A172 (cell line): ENCODE measurements at regions not wholly inside any gene's neighbourhood (a gene's known extent, or its start where the extent isn't known, plus 50 kb on each side); places are given as distances from the start of the nearest gene placed in this dataset.
A peak's percentile ranks its signal among the peaks of the same experiment; 100 is the strongest.

Source experiments
- DNase-seq: peaks from one replicate; pipeline ENCODE4 v3.0.0-alpha.2; 2015; ENCODE audit warnings: low spot score

- DNase-seq: no peak
Observed at GRCh38 chr11:91956711-91957110, 267.9 kb upstream of the FAT3 start.

DNA sequence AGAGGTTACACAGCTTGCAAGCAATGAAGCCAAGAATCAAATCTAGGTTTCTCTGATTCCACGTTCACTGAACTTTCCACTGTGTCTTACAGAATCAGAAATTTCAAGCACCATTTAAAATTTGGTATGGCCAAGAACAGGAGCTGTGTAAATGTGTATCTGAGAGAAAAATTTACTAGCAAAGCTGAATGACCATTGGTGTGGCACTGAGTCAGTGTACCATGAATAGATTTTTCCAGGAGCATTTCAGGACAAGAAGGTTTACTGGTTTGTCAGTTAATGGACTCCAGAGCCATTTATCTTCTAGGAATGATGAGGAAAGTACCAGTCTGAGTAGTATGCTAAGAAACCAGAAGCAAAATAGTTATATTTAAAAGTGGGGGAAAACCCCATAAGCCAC, 269.4 kb upstream of the FAT3 start:
- no peak for DNase-seq

- no peak for DNase-seq
Observed at GRCh38 chr11:91952056-91952455, 272.6 kb upstream of the FAT3 start.

DNA sequence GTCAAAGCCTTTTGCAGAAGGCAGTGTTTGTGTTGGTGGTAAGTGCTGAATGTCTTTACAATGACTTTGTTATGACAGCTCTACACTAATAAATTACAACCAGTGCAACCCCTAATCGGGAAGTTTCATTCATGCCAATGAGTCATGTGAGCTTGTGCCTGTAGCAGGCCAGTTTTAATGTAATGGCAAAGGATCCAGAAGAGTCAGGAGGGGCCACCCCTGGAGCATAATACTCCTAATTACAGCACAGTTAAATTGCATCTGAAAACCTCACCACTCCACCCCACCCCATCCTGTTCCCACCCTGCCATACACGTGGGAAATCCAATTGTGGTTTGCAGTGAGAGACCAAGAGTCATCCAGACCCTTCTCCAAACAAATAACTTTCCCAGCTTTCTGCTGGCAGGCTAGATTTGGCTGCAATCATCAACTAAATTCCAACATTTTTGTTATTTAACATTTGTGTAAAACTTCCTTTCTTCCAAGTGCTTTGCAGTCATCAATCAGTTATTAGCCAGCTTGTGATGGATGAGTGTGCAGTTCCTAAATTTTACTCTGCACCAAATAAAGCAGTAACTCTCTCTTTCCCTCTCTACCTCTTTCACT, 277.3 kb upstream of the FAT3 start:
- peak; percentile 92 for DNase-seq

- peak; percentile 36 for DNase-seq
Observed at GRCh38 chr11:91946397-91946951, 278.1 kb upstream of the FAT3 start.

DNA sequence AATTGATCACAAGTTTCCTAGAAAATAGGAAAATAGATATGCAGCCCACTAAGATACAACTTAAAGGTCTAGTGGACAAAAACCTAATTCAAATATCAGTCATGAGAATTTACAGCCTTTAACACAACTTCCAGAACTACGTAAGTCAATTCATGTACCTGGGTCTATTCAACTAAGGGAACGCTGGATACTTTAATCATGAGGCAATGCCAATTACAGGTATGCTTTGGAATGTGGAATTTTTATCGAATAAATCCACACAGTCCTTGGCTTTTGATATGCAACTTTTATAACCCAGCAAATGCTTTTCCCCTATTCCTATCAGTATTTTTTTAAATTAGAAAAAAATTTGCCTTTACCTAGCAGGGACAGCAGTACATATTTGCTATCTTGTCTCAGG, 289.5 kb upstream of the FAT3 start:
- no peak for DNase-seq

DNA sequence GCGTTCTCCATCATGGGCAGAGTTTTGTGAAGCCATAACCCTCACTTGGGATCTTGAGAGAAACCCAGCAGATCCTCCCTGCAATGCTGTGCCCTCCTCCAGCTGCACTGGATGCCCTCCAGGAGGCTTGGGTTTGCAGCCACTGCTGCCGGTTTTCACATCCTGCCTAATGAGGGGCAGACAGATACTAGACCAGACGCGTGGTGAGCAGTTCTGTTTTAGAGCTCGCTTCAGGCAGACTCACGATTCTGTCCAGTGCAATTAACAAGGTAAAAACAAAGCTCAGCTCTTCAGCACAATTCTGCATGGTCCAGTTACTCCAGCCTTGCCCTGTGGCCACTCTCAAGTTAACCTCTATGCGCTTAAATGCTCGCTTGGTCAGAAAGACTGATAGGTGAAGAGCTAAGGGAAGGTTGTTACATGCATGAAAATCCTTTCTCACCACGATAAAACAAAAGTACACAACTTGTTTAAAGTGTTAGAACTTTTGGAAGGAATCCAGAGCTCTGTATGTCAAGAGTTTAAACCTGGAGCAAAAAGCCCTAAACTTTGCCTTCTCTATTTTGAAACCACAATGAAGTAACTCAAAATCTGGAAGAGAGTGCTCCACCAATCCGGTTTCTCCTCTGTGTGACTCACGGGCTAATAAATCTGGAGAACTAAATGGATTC, 292.3 kb upstream of the FAT3 start:
- peak; percentile 64 for DNase-seq

DNA sequence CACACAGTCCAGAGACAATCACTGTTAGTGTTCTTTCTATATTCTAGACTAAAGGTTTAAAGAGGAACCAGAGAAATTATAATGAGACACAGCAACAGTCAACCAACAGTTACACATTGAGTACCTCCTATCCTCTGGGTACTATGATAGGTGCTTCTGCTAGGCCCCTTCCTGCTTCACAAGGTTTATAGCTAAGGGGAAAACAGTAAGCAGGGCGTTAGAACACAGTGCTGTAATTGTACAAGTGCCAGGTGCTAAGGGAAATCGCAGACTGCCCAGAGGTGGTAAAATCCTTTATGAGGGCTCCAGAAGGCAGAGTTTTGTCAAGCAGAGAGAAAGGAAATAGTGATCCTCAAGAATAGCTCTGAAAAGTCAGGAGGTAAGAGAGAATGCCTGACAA, 297.2 kb upstream of the FAT3 start:
- DNase-seq: no peak

DNA sequence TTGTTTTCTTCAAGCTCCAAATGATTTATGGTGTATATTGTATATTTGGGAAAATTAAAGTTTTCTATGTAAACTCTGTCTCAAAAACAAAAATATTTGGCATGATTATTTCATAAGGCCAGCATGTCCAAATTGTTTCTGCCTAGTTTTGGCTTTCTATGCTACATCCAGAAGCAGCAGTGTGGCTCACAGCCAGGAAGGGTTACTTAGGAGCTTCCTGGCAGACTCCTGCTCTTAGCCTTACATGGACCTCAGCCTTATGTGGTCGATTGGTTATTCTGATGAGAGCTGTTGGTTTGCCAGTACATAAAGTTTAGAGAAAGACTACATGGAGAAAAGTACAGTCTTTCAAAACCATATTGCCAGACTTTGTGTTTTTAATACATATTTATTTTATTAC, 297.7 kb upstream of the FAT3 start:
- no peak for DNase-seq

DNA sequence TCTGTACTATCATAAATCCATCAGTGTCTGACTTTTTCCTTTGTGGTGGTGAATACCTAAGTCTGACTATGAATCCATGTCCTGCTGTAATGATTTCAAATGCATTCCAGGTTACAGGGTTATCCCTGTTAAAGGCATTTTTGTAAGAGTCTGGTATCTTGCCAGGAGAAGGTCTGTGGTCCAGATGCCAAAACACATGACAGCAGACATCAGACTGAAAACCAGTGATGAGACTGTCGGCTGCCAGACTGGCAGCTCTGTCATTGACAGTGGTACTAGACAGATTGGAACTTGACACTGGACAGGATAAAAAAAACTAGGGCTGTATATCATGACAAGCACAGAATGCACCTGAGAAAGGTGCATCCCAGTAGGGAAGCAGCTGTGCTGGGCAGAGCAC, 301.8 kb upstream of the FAT3 start:
- no peak for DNase-seq

GRCh38 chr11:91921974-91922373, 302.6 kb upstream of the FAT3 start:
- DNase-seq: peak; percentile 54

GRCh38 chr11:91913407-91913806, 311.2 kb upstream of the FAT3 start:
- no peak for DNase-seq

DNA sequence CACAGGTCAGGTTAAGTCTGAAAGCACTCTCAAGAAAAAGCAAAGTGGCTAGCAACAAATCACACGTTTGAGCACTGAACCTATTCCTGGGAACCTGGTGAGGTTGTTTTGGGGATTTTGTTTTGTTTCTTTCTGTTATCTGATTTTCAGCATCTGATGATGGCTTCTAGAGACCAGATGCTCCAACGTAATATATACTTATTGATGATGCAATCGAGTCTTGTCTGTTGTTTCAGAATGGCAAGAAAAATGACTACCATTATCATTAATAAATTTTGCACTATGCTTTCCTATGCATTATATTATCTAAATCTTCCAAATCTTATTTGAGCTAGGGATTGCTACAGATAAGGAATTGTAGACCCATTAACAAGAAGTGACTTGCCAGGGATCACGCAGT, 312.3 kb upstream of the FAT3 start:
- no peak for DNase-seq

DNA sequence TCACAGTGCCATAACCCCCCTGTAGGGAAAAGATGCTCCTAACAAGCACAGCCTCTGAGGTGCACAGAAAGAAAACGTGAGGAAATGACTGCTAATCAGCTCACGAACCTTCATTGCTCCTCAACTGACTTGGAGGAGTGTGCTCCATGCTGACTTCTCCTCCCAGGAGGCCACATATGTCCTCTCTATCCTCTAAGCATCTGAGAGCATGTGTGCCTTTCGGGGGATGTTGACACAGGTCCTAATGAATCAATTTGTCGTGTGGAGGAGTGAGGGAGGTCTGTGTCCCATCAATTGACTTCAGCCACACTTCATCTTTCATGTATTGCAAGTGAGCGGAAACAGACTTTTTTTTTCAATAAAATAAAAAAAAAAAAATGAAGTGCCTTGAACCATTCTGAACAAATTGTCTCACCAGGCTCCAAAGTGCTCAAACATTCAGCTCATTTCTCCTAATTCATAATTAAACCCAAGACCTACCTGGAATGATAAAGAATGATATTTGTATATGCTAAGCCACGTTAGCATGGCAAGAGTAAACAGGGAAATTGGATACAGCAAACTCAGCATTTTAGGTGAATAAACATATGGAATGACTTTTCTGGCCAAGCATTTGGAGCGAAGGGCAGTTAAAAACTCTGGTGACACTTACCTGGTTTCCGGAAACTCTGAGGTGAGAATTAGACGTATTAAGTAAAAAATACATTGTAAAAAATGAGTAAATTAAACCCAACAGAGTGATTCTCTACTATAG, 317.6 kb upstream of the FAT3 start:
- no peak for DNase-seq

- DNase-seq: no peak
Observed at GRCh38 chr11:91904792-91905785, 319.5 kb upstream of the FAT3 start.

GRCh38 chr11:91902312-91902711, 322.3 kb upstream of the FAT3 start:
- DNase-seq: no peak

- no peak for DNase-seq
Observed at GRCh38 chr11:91880660-91881059, 344.0 kb upstream of the FAT3 start.

GRCh38 chr11:91876746-91877145, 347.9 kb upstream of the FAT3 start:
- DNase-seq: no peak

DNA sequence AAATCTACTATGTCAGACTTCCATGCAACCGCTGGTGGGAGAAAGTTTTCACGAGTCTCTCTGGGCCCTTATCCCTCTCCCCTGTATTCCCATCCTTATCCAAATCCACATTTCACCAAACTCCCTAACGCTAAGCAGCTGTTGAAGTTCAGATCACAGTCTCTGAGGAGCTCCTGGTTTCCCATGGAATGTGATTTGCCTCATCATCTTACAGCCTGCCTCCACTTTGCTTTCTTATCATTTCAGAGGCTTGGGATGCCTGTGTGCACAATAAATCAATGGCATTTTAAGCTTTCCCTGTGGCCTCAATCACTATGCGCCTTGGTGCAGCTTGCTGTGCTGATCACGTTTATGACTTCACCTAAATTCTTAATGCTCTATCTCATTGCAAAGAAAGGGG, 352.4 kb upstream of the FAT3 start:
- peak; percentile 41 for DNase-seq

DNA sequence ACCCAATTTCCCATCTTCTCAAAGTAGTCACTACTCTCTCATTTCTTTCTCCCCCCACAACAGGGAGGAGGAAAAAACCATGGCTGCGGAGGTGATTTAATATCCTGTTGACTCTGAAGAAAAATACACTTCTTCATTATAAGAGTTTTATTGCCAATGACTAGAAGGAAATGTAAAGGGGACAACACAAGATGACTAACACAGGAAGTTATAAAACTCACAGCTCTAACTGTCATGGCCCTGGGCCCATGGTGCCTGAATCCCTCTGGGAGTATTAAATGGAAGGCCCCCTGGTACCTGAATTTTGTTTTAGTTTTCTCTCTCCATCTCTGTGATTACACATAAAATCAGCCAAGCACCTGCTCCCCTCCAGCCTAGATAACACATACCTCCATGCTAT, 352.8 kb upstream of the FAT3 start:
- peak; percentile 79 for DNase-seq

DNA sequence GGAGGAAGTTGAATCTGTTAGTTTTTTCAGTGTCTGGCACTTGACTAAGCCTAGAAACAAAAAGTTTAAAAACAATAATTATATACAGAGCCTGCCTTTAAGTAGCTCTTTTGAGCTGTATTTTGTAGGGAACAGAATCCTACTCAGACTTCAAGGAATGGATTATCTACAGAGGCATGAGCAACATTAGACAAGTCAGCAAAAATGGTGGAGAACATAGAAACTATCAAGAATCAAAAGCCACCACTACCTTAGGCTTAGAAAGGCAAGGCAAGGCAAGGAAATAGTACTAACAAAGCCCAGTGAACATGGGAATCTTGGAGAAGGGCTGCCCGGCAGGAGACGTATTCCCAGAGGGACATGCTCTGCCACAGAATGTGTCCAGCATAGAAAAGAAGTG, 353.6 kb upstream of the FAT3 start:
- DNase-seq: no peak

GRCh38 chr11:91869686-91870085, 354.9 kb upstream of the FAT3 start:
- DNase-seq: no peak
